GM13977 (cell line): ENCODE measurements at regions not wholly inside any gene's neighbourhood (a gene's known extent, or its start where the extent isn't known, plus 50 kb on each side); places are given as distances from the start of the nearest gene placed in this dataset.
A peak's percentile ranks its signal among the peaks of the same experiment; 100 is the strongest.

Experiments used
- DNase-seq: peaks from one replicate; pipeline ENCODE4 v3.0.0; 2012; ENCODE audit warnings: low spot score
- CTCF ChIP-seq: IDR thresholded peaks from 2 replicates; pipeline ENCODE4 v1.5.1; 2012; ENCODE audit warnings: mild to moderate bottlenecking, control low read depth; ENCODE audit not compliant: insufficient read depth; ENCODE audit errors: extremely low read depth, missing control alignments
- in situ Hi-C: fragments of 300-500 bp; cut with MboI; formaldehyde crosslinking; loops from one replicate; pipeline ENCODE4 v1.12.0; 2022; ENCODE audit warnings: low sequenced_read_pairs, low pct_unique_long_range_greater_than_20kb, mixed read lengths, inconsistent platforms; ENCODE audit not compliant: unreplicated experiment

GRCh38 chr12:22115711-22116110 is 69.7 kb downstream of the CMAS start:
- no peak for TF ChIP-seq CTCF
- in situ Hi-C loops = no loop called here
- DNase-seq = no peak

GRCh38 chr12:22116376-22116775 is 70.4 kb downstream of the CMAS start:
- no peak for TF ChIP-seq CTCF
- in situ Hi-C loops = no loop called here
- DNase-seq = no peak

DNA sequence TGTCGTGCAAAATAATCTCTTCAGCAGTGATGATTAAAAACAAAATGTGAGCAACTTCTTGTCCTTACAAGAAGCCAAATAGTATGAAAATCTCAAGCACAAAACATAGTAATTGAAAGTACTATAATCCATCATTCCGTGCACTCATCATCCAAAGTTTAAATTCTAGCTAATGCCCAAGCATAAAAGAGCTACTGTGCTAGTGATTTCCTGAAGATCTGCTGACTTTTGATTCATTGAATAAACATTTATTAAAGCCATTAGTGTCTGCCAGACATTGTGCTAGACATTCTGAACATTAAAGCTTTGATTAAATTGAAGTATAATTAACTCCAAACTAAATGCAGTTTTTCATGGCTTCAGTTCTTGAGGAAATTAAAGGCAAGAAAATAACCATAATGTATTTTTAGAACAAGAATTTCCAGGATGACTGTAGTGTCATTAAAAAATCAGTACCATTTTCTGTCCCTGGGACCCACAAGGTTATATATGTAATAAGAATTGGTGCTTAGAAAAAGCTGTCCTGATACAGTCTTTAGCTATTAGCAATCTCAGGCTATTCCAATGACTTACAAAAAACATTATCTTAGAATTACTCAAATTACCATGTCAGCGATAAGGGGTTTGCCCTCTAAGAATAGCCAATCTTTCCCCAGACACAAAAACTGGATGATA is 71.7 kb downstream of the CMAS start:
- TF ChIP-seq CTCF = no peak
- no peak for DNase-seq
- in situ Hi-C loops = no loop called here

DNA sequence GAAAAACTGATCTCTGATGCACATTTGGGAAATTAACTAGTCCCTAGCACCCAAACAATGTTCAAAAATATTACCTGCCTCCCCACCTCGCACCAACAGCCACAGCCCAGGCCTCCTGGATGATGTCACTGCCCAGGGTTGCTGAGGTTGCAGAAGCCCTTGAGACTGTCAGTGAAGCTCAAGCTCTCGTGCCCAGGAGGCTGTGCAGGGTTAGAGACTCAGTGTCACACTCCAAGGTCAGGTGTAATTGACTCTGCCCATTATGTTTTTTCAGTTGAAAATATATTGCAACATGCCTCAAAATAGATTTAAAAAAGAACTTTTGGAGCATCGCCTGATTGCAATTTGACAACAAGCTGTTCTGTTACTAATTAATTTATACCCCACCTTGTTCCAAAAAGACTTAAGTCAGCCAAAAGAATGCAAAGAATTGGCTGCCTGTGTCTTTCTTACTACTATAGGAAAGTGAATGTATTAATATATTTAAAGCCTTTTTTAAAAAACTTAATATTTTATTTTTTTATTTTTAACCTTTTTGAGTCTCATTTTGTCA is 72.3 kb downstream of the CMAS start:
- no peak for TF ChIP-seq CTCF
- DNase-seq = no peak
- in situ Hi-C loops = no loop called here

DNA sequence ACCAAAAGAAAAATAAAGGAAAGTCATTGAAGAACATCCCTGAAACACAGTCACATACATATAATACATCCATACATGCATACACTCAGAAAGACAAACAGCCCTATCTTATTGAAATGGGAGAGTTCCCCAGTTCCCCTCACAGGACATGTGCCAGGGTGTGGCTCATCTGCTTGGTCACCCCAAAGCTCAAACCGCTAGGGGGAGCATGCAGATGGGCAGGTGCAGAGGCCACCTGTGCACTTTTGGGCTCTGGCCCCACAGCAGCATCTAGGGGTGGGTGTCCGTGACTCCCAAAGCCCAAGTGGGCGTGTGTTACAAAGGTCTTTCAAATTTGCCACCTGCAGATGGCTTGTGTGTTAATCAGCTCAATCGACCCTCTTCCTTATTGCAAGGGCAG is 75.2 kb downstream of the CMAS start:
- in situ Hi-C loops = no loop called here
- no peak for DNase-seq
- TF ChIP-seq CTCF = peak; percentile 45

DNA sequence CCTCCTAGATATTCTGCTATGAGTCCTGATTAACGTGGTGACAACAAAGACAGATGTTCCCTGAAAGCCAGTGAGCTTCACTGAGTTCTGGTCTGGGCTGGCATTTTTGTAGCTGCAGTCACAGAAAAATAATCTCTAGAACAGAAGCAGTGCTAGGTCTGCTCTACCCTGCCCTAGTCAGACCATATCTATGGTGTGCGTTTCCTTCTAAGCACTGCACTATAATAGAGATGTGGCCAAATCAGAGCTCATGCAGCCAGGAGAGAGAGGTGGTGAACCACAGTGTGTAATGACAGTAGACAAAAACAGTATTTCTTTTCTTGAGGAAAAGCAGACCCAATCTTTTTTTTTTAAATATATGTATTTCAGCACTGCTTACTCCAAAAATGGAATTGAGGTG is 76.3 kb downstream of the CMAS start:
- no peak for TF ChIP-seq CTCF
- DNase-seq = no peak
- in situ Hi-C loops = no loop called here
